Gastroesophageal sphincter (tissue), 4 donors: ENCODE measurements at regions not wholly inside any gene's neighbourhood (a gene's known extent, or its start where the extent isn't known, plus 50 kb on each side); places are given as distances from the start of the nearest gene placed in this dataset.
"Not testable (repeated sequence)": the region's sequence is repeated elsewhere in the genome, so short reads cannot be mapped to it uniquely, and the experiment has no call there.

ENCODE experiments used
- ATAC-seq: fragments of 150-250 bp; one replicate; pipeline ENCODE4 v1.9.1; 2016; ENCODE audit warnings: mild to moderate bottlenecking, moderate library complexity
- H3K27ac ChIP-seq, 4 donors: fragments of 200-600 bp; sonication (generic) in 3 of 4; 1 replicate in 3 of 4; 2 replicates in 1 of 4; pipeline ENCODE4 v1.5.1; 2016 to 2019
- H3K27me3 ChIP-seq: fragments of 200-600 bp; sonication (generic); one replicate; pipeline ENCODE4 v1.5.1; 2019
- H3K36me3 ChIP-seq, 2 donors: fragments of 200-600 bp; sonication (generic); one replicate each; pipeline ENCODE4 v1.5.1; 2019; ENCODE audit warnings: control low read depth in 1 of 2
- H3K4me1 ChIP-seq, 3 donors: fragments of 200-600 bp; sonication (generic); 1 replicate in 2 of 3; 2 replicates in 1 of 3; pipeline ENCODE4 v1.5.1; 2016 to 2019; ENCODE audit warnings: control low read depth in 2 of 3
- H3K4me3 ChIP-seq, 2 donors: fragments of 200-600 bp; sonication (generic); one replicate each; pipeline ENCODE4 v1.5.1; 2019; ENCODE audit warnings: mild to moderate bottlenecking in 1 of 2, moderate library complexity in 1 of 2
- H3K9me3 ChIP-seq, 3 donors: fragments of 200-600 bp; sonication (generic); one replicate each; pipeline ENCODE4 v1.5.1; 2017 to 2019; ENCODE audit warnings: control low read depth in 2 of 3
- EP300 ChIP-seq: sonication (generic); formaldehyde crosslinking; IDR thresholded peaks from one replicate; pipeline ENCODE4 v1.6.1; 2017; ENCODE audit warnings: antibody characterized with exemption, mild to moderate bottlenecking
- POLR2A ChIP-seq, 2 donors: fragments of 450-650 bp; IDR thresholded peaks; one replicate each; pipeline ENCODE4 v1.6.1; 2017; ENCODE audit warnings: antibody characterized with exemption in 2 of 2, mild to moderate bottlenecking in 2 of 2, moderate library complexity in 1 of 2
- POLR2AphosphoS5 ChIP-seq: sonication (generic); formaldehyde crosslinking; IDR thresholded peaks from one replicate; pipeline ENCODE4 v1.6.1; 2017; ENCODE audit warnings: antibody characterized with exemption
- WGBS, 2 donors: methylation state at CpG; one replicate each; pipeline ENCODE4 v1.1.5; 2018; ENCODE audit warnings: low coverage in 1 of 2; 5-methylcytosine and 5-hydroxymethylcytosine counted together
- TF ChIP-seq, protein P1 (sequence below), 4 experiments: fragments of 200-600 bp in 2 of 4; fragments of 450-650 bp in 2 of 4; sonication (generic) in 1 of 4; IDR thresholded peaks; one replicate each; pipeline ENCODE4 v1.5.1; 2017 to 2019; ENCODE audit warnings: antibody characterized with exemption in 4 of 4, mild to moderate bottlenecking in 2 of 4, moderate library complexity in 2 of 4

DNA sequence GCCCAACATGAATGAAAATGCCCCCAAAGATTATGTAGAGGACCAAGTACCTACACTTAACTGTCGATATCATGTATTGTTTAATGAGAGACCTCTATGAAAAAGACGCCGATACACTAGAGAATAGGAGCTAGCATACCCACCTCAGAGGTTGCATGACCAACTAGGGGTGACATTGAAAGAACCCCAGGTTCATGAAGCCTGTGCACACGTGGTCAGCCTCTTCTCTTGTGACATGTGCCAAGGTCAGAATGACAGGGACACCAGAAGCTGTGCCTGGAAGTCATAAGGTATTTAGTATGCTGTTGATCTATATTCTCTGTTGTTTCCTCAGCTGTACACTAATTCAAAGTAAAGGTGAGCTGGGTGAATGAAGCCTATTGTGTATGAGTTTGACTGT lies 1594.1 kb downstream of the EFNA5 start:
- H3K4me3 ChIP-seq, result no peak overlapping the region
- H3K27me3 ChIP-seq, result no peaks in the 10 kb centered on the region
- H3K4me1 ChIP-seq, result no peaks in the 10 kb centered on the region
- WGBS, 2 donors, result 69 to 93% methylated on average over 4 of the region's 4 CpGs
- H3K27ac ChIP-seq, result no peak overlapping the region
- no peaks in the 10 kb centered on the region for H3K36me3 ChIP-seq
- ATAC-seq, result no peak
- no peaks in the 10 kb centered on the region for H3K9me3 ChIP-seq
- TF ChIP-seq POLR2AphosphoS5 (no peak), POLR2A (IDR thresholded peaks at IDR 0.05) (no peak), EP300 (no peak)
- TF ChIP-seq, protein P1, sequence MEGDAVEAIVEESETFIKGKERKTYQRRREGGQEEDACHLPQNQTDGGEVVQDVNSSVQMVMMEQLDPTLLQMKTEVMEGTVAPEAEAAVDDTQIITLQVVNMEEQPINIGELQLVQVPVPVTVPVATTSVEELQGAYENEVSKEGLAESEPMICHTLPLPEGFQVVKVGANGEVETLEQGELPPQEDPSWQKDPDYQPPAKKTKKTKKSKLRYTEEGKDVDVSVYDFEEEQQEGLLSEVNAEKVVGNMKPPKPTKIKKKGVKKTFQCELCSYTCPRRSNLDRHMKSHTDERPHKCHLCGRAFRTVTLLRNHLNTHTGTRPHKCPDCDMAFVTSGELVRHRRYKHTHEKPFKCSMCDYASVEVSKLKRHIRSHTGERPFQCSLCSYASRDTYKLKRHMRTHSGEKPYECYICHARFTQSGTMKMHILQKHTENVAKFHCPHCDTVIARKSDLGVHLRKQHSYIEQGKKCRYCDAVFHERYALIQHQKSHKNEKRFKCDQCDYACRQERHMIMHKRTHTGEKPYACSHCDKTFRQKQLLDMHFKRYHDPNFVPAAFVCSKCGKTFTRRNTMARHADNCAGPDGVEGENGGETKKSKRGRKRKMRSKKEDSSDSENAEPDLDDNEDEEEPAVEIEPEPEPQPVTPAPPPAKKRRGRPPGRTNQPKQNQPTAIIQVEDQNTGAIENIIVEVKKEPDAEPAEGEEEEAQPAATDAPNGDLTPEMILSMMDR (IDR thresholded peaks at IDR 0.05), result no peak

DNA sequence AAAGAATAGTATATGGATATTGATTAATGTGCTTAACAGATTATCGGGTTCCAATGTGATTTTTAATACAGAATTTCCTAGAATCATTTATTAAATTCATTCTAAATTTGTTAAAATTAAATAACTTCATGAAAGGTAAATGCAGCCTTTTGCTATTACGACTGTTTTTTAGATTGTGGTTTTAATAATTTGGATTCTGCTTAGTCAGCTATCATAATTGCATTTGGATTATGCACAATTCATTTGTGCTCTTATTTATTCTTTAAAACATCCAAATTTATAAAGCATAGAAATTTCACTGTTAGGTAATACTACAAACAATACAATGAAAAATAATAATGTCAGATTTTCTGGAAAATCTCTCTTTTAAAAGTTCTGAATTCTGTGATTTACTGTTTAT lies 1598.5 kb downstream of the EFNA5 start:
- Histone ChIP-seq H3K9me3 (peaks cover 0 to 9% (median 0%) of the 10 kb centered on the region in 3 donors), H3K27ac (no peak overlapping the region), H3K4me3 (no peak overlapping the region), H3K36me3 (no peaks in the 10 kb centered on the region), H3K4me1 (no peaks in the 10 kb centered on the region), H3K27me3 (no peaks in the 10 kb centered on the region)
- ATAC-seq, result no peak
- WGBS, 2 donors, result 81 to 100% methylated on average over 2 of the region's 2 CpGs
- no peak for TF ChIP-seq POLR2AphosphoS5
- TF ChIP-seq, protein P1 (IDR thresholded peaks at IDR 0.05), result no peak
- TF ChIP-seq POLR2A (IDR thresholded peaks at IDR 0.05), result no peak
- no peak for TF ChIP-seq EP300

DNA sequence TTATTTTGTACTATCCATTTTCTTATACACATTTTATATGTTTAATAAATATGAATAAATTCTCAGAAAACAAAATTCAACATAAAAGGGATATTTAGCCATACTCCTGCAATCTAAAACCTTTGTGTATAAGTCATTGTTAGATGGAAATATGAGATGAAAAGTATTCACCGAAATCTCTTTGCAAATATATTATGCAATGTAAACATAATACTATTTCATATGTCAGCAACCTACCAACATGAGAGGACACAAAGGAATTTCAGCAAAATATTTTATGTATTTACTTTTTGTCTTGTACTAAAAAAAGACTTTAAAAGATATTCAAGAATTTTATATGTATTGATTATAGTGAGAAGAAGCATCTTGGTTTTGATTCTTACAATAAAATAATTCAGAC lies 1623.4 kb downstream of the EFNA5 start:
- no peak for TF ChIP-seq EP300
- no peak for TF ChIP-seq POLR2AphosphoS5
- TF ChIP-seq, protein P1 (IDR thresholded peaks at IDR 0.05), result no peak
- TF ChIP-seq POLR2A (IDR thresholded peaks at IDR 0.05), result no peak
- Histone ChIP-seq H3K4me1 (no peaks in the 10 kb centered on the region), H3K9me3 (no peaks in the 10 kb centered on the region), H3K27me3 (no peaks in the 10 kb centered on the region), H3K27ac (no peak overlapping the region), H3K36me3 (no peaks in the 10 kb centered on the region), H3K4me3 (no peak overlapping the region)
- no peak for ATAC-seq
- 85 to 92% methylated on average over 1 of the region's 1 CpG for WGBS, 2 donors

DNA sequence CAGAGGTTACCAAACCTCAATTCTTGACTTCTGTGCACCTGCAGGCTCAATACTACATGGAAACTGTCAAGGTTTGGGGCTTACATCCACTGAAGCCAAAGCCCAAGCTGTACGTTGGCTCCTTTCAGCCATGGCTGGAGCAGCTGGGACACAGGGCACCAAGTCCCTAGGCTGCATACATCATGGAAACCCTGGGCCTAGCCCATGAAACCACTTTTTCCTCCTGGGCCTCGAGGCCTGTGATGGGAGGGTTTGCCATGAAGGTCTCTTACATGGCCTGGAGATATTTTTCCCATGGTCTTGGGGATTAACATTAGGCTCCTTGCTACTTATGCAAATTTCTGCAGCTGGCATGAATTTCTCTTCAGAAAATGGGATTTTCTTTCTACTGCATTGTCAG lies 1638.7 kb downstream of the EFNA5 start:
- not testable (repeated sequence) for H3K9me3 ChIP-seq, ATAC-seq
- 79 to 100% methylated on average over 1 to 2 of the region's 2 CpGs for WGBS, 2 donors

DNA sequence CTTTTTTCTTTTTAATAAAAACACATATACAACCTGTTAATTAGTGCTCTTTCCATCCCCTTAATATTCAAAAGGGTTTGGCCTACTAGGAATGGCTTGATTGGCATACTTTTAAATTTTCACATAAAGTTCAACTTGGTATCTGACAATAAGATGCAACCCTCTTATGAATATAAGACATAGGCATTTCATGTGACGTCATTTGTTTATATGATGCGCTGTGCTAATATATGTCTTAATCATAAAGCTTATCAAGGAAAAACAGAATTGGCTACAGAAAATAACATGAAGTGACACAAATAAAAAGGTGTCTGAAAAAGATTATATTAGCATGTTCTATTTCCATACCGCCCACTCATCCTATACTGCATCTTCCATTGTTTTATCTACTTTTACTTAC lies 1642.4 kb downstream of the EFNA5 start:
- Histone ChIP-seq H3K27me3 (no peaks in the 10 kb centered on the region), H3K9me3 (no peaks in the 10 kb centered on the region), H3K4me1 (no peaks in the 10 kb centered on the region), H3K4me3 (no peak overlapping the region), H3K36me3 (no peaks in the 10 kb centered on the region), H3K27ac (no peak overlapping the region)
- TF ChIP-seq, protein P1 (IDR thresholded peaks at IDR 0.05), result no peak
- TF ChIP-seq EP300 (no peak), POLR2A (IDR thresholded peaks at IDR 0.05) (no peak), POLR2AphosphoS5 (no peak)
- 65% methylated on average over 3 of the region's 3 CpGs for WGBS, 2 donors
- no peak for ATAC-seq

More for the DNA sequence above, 1638.7 kb downstream of the EFNA5 start:
- not testable (repeated sequence) for H3K4me1 ChIP-seq, H3K27ac ChIP-seq, H3K36me3 ChIP-seq, H3K27me3 ChIP-seq, H3K4me3 ChIP-seq
